HG02763 (cell line): ENCODE measurements at regions not wholly inside any gene's neighbourhood (a gene's known extent, or its start where the extent isn't known, plus 50 kb on each side); places are given as distances from the start of the nearest gene placed in this dataset.
"Not testable (repeated sequence)": the region's sequence is repeated elsewhere in the genome, so short reads cannot be mapped to it uniquely, and the experiment has no call there.

Experiments used
- ATAC-seq: cut with Tn5 transposase; IDR thresholded peaks from one replicate; pipeline ENCODE4 v1.9.1; 2021; ENCODE audit warnings: mild to moderate bottlenecking, moderate library complexity; ENCODE audit not compliant: unreplicated experiment

GRCh38 chr6:21741221-21742109 lies 147.9 kb downstream of the SOX4 start:
- no peak for ATAC-seq

DNA sequence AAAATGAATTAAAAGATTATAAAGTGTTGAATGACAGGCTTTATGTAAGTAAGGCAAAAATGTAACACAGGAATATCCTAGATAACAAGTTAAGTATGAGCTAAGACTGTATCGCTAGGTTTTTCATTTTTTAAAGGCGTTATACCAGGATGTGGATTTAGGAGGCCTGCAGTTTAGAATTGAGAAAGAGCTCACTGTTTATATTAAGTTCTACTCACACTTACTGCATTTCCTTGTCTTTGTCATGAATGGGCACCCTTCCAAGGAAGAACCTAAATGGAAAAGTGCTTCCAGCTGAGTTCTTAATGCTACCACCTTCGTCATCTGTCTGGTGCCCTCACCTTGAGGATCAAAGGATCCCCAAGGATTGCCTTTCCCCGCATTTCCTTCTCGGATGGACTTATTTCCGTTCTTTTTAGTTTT lies 148.7 kb downstream of the SOX4 start:
- no peak for ATAC-seq

- no peak for ATAC-seq
These were observed 150.8 kb downstream of the SOX4 start for GRCh38 chr6:21744331-21744730.

DNA sequence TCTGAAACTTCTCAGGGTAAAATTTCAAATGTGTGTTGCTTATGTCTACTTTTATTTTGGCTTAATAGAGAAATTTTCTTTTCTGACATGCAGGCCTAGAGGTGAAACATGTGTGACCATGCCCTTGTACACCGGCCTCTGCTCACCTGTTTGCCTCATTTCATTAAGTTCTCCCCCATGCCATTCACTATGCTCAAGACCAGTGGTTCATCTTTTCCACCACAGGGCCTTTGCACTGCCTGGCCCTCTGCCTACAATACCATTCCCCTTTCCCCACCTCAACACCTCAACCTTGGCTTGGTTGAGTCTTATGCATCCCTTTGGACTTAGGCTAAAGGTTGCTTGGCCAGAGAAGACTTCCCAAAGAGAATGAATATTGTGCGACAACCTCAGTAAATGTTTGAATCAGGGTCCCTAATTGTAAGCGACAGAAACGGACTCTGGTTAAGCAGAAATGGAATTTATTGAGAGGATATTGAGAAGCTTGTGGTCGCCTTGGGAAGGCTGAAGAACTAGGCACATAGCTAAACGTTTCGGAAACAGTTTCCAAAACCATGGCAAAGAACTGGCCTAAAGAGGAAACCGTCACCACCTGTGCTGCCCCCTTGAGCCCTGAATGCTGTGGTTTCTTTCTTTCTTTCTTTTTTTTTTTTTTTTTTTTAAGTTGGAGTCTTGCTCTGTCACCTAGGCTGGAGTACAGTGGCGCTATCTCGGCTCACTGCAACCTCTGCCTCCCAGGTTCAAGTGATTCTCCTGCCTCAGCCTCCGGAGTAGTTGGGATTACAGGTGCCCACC lies 152.2 kb downstream of the SOX4 start:
- ATAC-seq, result no peak

DNA sequence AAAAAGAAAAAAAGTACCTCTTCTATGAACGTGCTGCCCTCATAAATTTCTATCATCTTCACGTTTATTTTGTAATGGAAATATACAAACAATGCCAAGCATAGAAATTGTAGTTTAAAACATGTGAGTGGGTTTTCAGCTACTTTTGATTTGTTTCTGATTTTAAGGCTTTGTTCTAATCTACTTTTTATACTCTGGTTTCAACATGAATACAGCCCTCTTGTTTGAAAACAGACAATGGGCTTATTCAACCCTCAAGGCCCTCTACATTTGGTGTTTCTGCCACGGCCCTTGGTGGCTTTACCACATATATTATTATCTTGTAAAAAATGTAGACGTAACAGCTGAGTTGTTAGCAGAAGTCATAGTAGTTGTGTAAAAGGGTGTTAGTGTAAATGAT lies 153.9 kb downstream of the SOX4 start:
- no peak for ATAC-seq

DNA sequence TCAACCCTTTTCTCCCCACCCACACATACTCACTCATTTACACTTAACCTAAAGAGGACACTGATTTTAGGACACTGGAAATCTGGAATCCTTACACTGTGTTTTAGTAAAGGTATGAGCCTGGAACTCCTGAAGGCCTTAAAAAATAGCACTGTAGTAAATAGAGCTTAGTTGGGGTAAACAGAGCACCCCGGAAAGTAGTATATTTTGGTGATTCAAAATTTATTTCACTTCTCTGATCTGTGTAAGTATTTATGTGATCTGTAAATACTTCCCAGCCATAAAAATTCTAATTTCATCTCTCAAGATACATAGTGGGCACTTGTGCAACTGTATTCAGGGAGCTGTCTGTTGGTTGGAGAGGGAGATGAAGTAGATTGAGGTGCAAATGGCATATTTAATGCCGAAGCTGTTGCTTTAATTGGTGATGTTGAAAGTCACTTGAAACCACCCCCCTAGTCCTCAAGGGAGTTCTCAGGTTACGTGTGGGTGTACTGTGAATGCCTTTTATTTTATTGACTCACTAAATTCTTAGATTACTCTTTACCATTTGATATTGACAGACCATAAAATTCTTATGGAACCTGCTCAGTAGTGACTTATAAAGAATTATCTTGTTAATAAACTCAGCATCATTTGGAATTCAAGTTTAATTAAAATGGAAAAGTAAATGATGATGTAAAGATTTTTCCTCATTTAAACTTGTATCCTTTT lies 154.9 kb downstream of the SOX4 start:
- ATAC-seq, result no peak

DNA sequence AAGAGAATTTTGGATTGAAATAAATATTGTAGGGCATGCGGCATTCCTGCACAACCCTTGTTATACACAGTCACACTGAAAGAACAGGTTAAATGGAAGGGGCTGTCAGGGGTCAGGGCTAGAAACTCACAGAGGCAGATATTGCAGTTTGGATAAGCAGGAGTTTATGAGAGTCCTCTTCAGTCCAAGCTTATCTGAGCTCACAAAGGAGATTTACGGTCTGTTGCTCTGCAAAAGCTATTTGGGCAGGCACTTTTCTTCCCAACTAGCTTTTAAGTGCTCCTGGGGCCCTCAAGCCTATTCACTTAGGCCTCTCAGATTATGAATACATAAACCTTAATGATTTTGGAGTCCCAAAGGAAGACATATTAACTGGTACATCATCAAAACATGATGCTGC lies 156.2 kb downstream of the SOX4 start:
- no peak for ATAC-seq

- no peak for ATAC-seq
These were observed 157.0 kb downstream of the SOX4 start for GRCh38 chr6:21750575-21750974.

GRCh38 chr6:21751608-21752007 lies 158.1 kb downstream of the SOX4 start:
- ATAC-seq, result no peak

- no peak for ATAC-seq
These were observed 158.7 kb downstream of the SOX4 start for GRCh38 chr6:21752054-21752811.

- no peak for ATAC-seq
These were observed 159.9 kb downstream of the SOX4 start for GRCh38 chr6:21753241-21754108.

DNA sequence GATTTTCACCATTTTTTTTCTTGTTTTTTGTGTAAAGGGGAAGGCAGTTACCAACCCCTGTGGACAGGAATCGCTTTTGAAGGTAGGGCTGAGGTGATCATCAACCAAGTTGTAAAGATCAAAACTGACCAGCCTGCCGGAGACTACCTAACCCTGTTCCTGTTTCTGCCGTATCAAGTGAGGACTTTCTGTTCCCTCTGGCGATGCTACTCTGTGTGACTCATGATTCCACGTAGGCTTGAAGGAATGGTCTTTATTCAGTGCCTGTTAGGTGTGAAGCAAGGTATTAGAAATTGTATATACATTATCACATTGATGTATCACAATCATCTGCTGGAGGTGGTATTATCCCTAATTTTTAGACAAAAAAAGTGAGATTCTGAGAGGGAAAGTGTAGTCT lies 161.3 kb downstream of the SOX4 start:
- no peak for ATAC-seq

DNA sequence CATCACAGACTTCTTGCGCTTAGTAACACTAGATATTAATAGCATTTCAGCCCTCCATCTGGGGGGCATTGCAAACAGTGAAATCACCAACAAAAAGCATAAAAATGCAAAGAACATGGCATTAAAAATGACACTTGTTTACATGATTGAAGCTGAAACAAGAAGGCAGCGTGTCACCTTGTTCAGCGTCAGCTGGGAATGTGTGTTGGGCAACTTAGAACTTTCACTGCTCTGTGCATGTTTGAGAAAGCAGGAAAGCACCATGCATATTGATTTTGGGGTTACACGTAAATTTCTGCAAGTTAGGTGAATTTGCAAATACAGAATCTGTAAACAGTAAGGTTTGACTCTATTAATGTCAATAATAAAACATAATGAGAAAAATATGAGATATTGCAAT lies 162.9 kb downstream of the SOX4 start:
- ATAC-seq, result no peak

- ATAC-seq, result not testable (repeated sequence)
These were observed 163.8 kb downstream of the SOX4 start for GRCh38 chr6:21757392-21757791.

- ATAC-seq, result no peak
These were observed 166.2 kb downstream of the SOX4 start for GRCh38 chr6:21759721-21760120.

- not testable (repeated sequence) for ATAC-seq
These were observed 167.6 kb downstream of the SOX4 start for GRCh38 chr6:21761053-21761730.

GRCh38 chr6:21764989-21765388 lies 171.4 kb downstream of the SOX4 start:
- no peak for ATAC-seq

DNA sequence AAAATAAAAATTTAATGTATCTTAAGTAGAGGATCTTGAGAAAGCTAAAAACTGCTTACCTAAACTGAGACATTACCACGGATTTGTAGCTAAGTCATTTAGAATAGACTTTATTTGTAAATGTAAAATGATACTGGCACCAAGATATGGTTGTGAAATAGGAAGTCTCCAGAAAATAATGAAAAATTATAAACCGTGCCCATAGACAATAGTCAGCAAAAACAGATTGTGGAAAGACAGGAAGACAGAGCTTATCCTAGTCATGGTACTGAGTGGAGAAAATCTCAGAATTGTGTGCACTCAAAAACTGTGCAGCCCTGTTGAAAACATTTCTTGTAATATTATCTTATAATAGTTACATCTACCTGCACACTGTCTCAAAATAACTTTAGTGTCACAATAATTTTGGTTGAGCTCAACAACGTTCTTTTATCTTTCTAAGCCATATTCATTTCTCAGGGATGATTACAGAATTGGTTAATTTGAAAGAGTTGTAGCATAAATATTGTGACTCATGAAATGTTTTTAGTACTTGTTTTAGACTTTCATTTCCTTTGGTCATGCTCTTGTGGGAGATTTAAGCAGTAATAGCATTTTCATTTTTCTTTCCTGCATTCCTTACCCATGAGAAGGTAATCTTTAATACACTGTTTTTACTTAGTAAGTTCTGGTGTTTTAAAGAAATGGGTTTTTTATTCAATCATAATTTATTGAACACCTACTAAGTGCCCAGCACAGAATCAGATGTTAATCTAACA lies 174.5 kb downstream of the SOX4 start:
- ATAC-seq, result no peak
